IPS-20b (cell line): ENCODE measurements at regions not wholly inside any gene's neighbourhood (a gene's known extent, or its start where the extent isn't known, plus 50 kb on each side); places are given as distances from the start of the nearest gene placed in this dataset.
"Not testable (repeated sequence)": the region's sequence is repeated elsewhere in the genome, so short reads cannot be mapped to it uniquely, and the experiment has no call there.

Experiments used
- H3K27ac ChIP-seq: one replicate; pipeline ENCODE4 v1.5.1; 2013; ENCODE audit warnings: low read length
- H3K27me3 ChIP-seq: 2 replicates; pipeline ENCODE4 v1.6.1; 2013; ENCODE audit warnings: mild to moderate bottlenecking, low read length, inconsistent platforms; ENCODE audit not compliant: insufficient read depth
- H3K36me3 ChIP-seq: 2 replicates; pipeline ENCODE4 v1.6.1; 2013; ENCODE audit warnings: low read depth, mild to moderate bottlenecking, inconsistent platforms, low read length, moderate library complexity; ENCODE audit not compliant: insufficient read depth
- H3K4me1 ChIP-seq: 2 replicates; pipeline ENCODE4 v1.6.1; 2013; ENCODE audit warnings: mild to moderate bottlenecking, control low read depth, inconsistent platforms, low read length, moderate library complexity; ENCODE audit not compliant: insufficient read depth
- H3K4me3 ChIP-seq: 2 replicates; pipeline ENCODE4 v1.5.1; 2013; ENCODE audit warnings: mild to moderate bottlenecking, low read length, inconsistent platforms
- H3K9ac ChIP-seq: 2 replicates; pipeline ENCODE4 v1.6.1; 2013; ENCODE audit warnings: low read depth, mild to moderate bottlenecking, inconsistent platforms, low read length, moderate library complexity
- H3K9me3 ChIP-seq: 2 replicates; pipeline ENCODE4 v1.6.1; 2013; ENCODE audit warnings: mild to moderate bottlenecking, low read depth, low read length, inconsistent platforms; ENCODE audit not compliant: insufficient read depth

- H3K4me1 ChIP-seq, result peaks cover 14% of the 10 kb centered on the region
- H3K27ac ChIP-seq, result no peak overlapping the region
- peak overlapping the region; percentile 22; the same call in 1 of the 2 replicates for H3K4me3 ChIP-seq
- peak overlapping the region; percentile 30; the same call in 1 of the 2 replicates for H3K9ac ChIP-seq
- H3K27me3 ChIP-seq, result no peaks in the 10 kb centered on the region
- peaks cover 17% of the 10 kb centered on the region for H3K9me3 ChIP-seq
- H3K36me3 ChIP-seq, result no peaks in the 10 kb centered on the region
Observed at GRCh38 chr2:61670591-61671501, 132.7 kb upstream of the XPO1 start.

GRCh38 chr2:61664190-61664589 lies 126.0 kb upstream of the XPO1 start:
- H3K4me1 ChIP-seq, result no peaks in the 10 kb centered on the region
- no peak overlapping the region for H3K27ac ChIP-seq
- no peaks in the 10 kb centered on the region for H3K36me3 ChIP-seq
- no peaks in the 10 kb centered on the region for H3K27me3 ChIP-seq
- H3K9ac ChIP-seq, result no peak overlapping the region
- H3K9me3 ChIP-seq, result no peaks in the 10 kb centered on the region
- H3K4me3 ChIP-seq, result no peak overlapping the region

DNA sequence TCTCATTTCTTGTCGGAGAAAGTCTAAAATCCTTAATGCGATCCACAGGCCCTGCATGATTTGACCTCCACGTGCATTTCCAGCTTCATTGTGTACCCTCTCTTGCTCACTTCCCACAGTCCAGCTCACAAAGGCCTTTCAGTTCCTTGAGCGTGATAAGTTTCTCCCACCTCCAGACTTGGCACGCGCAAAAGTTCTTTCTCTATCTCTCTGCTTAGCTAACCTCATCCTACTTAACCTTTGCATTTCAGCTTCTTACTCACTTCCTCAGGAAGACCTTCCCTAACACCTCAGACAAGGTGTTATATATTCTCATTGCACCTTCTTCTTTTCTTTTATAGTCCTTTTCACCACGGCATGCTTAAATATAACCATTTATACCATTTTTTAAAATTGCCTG lies 124.8 kb upstream of the XPO1 start:
- no peaks in the 10 kb centered on the region for H3K36me3 ChIP-seq
- no peaks in the 10 kb centered on the region for H3K4me1 ChIP-seq
- H3K9me3 ChIP-seq, result no peaks in the 10 kb centered on the region
- H3K27me3 ChIP-seq, result no peaks in the 10 kb centered on the region
- H3K27ac ChIP-seq, result no peak overlapping the region
- no peak overlapping the region for H3K9ac ChIP-seq
- H3K4me3 ChIP-seq, result no peak overlapping the region

DNA sequence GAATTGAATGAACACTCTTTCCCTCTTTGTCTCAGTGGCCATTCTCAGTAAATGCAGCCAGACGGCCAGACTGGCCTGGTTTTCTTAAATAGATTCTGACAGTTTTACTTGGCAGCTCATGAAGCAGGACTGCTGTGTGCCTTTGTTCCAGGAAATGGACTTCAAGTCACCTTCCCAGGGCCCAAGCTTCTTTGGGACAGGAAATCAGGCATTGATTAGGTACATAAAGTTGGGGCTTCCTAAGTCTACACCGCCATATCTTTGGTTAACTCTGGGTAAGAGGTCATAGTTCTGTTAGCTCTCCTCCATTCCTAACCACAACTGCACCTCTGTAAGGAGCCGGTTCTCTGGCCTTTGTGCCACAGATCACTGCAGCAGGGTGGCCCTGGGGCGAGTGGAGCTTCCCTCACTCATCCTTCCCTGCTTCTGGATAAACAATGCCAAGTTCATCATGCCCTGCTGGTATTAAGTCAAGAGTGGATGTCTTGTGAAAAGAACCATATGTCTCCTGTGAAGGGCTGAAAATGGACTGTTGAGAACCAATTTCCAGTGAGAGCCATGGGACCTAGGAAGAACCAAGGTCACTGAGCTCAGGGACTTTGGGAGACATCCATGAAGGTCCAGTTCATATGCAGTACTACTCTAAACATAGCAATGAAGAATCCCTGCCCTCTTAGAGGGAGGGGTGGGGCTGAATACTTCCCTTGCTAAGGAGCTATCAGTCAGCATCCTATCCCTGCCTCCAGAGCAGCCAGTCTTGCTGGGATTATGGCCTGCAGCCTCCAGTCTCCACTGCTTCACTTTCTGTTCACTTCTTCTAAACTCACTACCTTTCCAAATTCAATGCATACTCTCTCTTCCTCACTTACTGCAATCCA lies 122.6 kb upstream of the XPO1 start:
- Histone ChIP-seq H3K36me3 (no peaks in the 10 kb centered on the region), H3K27me3 (no peaks in the 10 kb centered on the region), H3K9ac (no peak overlapping the region), H3K27ac (no peak overlapping the region), H3K4me1 (no peaks in the 10 kb centered on the region), H3K9me3 (no peaks in the 10 kb centered on the region), H3K4me3 (no peak overlapping the region)

DNA sequence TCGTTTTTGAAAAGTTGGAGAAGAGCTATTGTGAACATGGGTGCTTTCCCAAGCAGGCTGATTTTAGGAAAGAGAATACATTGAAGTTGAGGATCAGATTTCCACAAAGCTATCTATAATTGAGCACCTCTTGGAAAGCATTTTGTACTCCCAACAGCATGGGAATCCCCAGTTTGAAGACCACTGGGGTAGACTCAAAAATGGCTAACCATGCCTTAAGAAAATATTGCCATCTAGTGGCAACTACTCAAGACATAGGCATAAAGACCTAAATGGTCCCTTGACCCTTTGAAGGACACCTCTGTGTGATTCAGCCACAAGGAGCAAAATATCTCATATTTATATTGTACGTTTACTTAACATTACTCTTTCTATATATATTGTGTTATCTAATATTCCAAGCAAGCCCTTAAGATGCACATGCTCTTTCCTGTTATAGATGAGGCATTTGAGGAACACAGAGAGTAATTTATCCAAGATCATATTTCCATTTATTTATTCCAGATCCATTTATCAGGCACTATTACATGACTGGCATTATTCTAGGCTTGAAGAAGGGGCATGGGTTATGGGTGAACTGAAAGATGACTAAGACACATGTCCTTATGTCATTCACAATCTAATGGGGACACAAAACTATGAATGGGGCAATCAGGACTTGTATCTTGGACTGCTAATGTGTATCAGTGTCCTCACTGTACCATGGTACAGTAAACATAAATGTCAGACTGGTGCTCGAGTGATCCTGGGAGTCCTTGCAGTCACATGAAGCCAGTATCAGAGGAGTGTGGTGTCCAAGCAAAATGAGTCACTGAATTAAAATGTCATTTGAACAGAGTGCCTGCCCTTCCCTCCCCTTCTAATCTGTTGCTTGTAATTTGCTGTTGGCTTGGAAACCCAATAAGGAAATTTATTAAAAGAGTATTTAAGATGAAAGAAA lies 121.0 kb upstream of the XPO1 start:
- H3K27me3 ChIP-seq, result no peaks in the 10 kb centered on the region
- no peaks in the 10 kb centered on the region for H3K36me3 ChIP-seq
- H3K9ac ChIP-seq, result no peak overlapping the region
- H3K27ac ChIP-seq, result no peak overlapping the region
- H3K9me3 ChIP-seq, result no peaks in the 10 kb centered on the region
- H3K4me1 ChIP-seq, result no peaks in the 10 kb centered on the region
- no peak overlapping the region for H3K4me3 ChIP-seq

DNA sequence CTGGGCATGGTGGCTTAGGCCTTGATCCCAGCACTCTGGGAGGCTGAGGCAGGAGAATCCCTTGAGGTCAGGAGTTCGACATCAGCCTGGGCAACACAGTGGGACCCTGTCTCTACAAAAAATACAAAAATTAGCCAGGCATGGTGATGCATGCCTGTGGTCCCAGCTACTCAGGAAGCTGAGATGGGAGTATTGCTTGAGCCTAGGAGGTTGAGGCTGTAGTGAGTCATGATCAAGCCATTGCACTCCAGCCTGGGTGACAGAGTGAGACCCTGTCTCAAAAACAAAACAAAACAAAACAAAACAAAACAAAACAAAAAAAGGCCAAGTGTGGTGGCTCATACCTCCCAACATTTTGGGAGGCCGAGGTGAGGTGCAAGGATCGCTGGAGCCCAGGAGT lies 111.8 kb upstream of the XPO1 start:
- H3K4me3 ChIP-seq, H3K27ac ChIP-seq, H3K9me3 ChIP-seq, H3K9ac ChIP-seq, H3K27me3 ChIP-seq, H3K4me1 ChIP-seq, H3K36me3 ChIP-seq: not testable (repeated sequence)

DNA sequence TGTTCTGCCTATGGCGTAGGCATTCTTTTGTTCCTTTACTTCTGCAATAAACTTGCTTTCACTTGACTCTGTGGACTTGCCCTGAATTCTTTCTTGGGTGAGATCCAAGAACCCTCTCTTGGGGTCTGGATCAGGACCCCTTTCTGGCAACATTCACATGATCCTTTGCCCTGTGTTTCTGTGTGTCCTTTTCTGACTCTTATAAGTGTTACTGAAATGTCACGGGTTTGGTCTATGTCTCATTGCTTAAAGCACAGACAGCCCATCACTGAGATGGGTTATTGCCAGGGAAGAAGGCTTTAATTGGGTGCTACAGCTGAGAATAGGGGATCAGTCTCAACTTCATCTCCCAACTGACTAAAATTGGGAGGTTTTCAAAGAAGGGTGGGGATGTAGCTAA lies 110.9 kb upstream of the XPO1 start:
- no peak overlapping the region for H3K9ac ChIP-seq
- no peaks in the 10 kb centered on the region for H3K27me3 ChIP-seq
- H3K9me3 ChIP-seq, result peaks cover 4% of the 10 kb centered on the region; the same call in 1 of the 2 replicates
- no peak overlapping the region for H3K4me3 ChIP-seq
- no peak overlapping the region for H3K27ac ChIP-seq
- no peaks in the 10 kb centered on the region for H3K4me1 ChIP-seq
- H3K36me3 ChIP-seq, result no peaks in the 10 kb centered on the region

GRCh38 chr2:61647044-61647443 lies 108.9 kb upstream of the XPO1 start:
- no peak overlapping the region for H3K27ac ChIP-seq
- no peaks in the 10 kb centered on the region for H3K36me3 ChIP-seq
- H3K4me1 ChIP-seq, result no peaks in the 10 kb centered on the region
- no peak overlapping the region for H3K4me3 ChIP-seq
- H3K27me3 ChIP-seq, result no peaks in the 10 kb centered on the region
- H3K9ac ChIP-seq, result no peak overlapping the region
- H3K9me3 ChIP-seq, result peaks cover 4% of the 10 kb centered on the region; the same call in 1 of the 2 replicates

GRCh38 chr2:61645911-61646310 lies 107.8 kb upstream of the XPO1 start:
- Histone ChIP-seq H3K27ac (no peak overlapping the region), H3K36me3 (no peaks in the 10 kb centered on the region), H3K9ac (no peak overlapping the region), H3K9me3 (peaks cover 4% of the 10 kb centered on the region; the same call in 1 of the 2 replicates), H3K4me1 (no peaks in the 10 kb centered on the region), H3K27me3 (no peaks in the 10 kb centered on the region), H3K4me3 (no peak overlapping the region)

GRCh38 chr2:61643153-61643552 lies 105.0 kb upstream of the XPO1 start:
- not testable (repeated sequence) for H3K27me3 ChIP-seq, H3K9me3 ChIP-seq, H3K4me3 ChIP-seq, H3K36me3 ChIP-seq, H3K9ac ChIP-seq, H3K27ac ChIP-seq
- peaks cover 11% of the 10 kb centered on the region for H3K4me1 ChIP-seq

DNA sequence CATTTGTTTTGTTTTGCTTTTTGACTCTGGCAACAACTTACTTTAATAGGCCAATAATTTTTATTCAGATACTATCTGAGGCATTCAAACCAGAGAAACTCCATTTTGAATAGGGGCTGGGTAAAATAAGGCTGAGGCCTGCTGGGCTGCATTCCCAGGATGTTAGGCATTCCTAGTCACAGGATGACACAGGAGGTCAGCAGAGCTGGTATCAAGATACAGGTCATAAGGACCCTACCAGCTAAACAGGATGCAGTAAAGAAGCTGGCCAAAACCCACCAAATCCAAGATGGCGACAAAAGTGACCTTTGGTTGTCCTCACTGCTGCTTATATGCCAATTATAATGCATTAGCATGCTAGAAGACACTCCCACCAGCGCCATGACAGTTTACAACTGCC lies 102.2 kb upstream of the XPO1 start:
- no peak overlapping the region for H3K9ac ChIP-seq
- H3K27me3 ChIP-seq, result no peaks in the 10 kb centered on the region
- peaks cover 21% of the 10 kb centered on the region for H3K4me1 ChIP-seq
- no peak overlapping the region for H3K27ac ChIP-seq
- H3K36me3 ChIP-seq, result no peaks in the 10 kb centered on the region
- no peak overlapping the region for H3K4me3 ChIP-seq
- no peaks in the 10 kb centered on the region for H3K9me3 ChIP-seq
